Breast epithelium (tissue), 3 donors: ENCODE measurements at regions not wholly inside any gene's neighbourhood (a gene's known extent, or its start where the extent isn't known, plus 50 kb on each side); places are given as distances from the start of the nearest gene placed in this dataset.

Source experiments
- CTCF ChIP-seq, 3 donors: fragments of 450-650 bp; IDR thresholded peaks; one replicate each; pipeline ENCODE4 v1.5.1; 2016 to 2017; ENCODE audit warnings: antibody characterized with exemption in 3 of 3, mild to moderate bottlenecking in 3 of 3, moderate library complexity in 3 of 3
- POLR2A ChIP-seq: fragments of 450-650 bp; IDR thresholded peaks from one replicate; pipeline ENCODE4 v1.6.1; 2016; ENCODE audit warnings: antibody characterized with exemption, mild to moderate bottlenecking, moderate library complexity
- POLR2AphosphoS5 ChIP-seq, 3 donors: sonication (generic); formaldehyde crosslinking; IDR thresholded peaks; one replicate each; pipeline ENCODE4 v1.6.1; 2017; ENCODE audit warnings: antibody characterized with exemption in 3 of 3

GRCh38 chr21:16533692-16534407 lies 804.1 kb downstream of the USP25 start:
- no peak for TF ChIP-seq POLR2A
- TF ChIP-seq CTCF (IDR thresholded peaks at IDR 0.05), result no peak
- no peak for TF ChIP-seq POLR2AphosphoS5 (IDR thresholded peaks at IDR 0.05)
